Activated naive CD4-positive, alpha-beta T cell treated with anti-CD3 and anti-CD28 coated beads for 36 hours (primary cell): ENCODE measurements at regions not wholly inside any gene's neighbourhood (a gene's known extent, or its start where the extent isn't known, plus 50 kb on each side); places are given as distances from the start of the nearest gene placed in this dataset.

ENCODE experiments used
- CTCF ChIA-PET: fragments of 350-600 bp; sonication (Branson Sonifier 250); formaldehyde crosslinking; loops from one replicate; lab custom pipeline; 2021; ENCODE audit warnings: antibody characterized with exemption; lab: Charles Lee
- DNase-seq: peaks from one replicate; pipeline ENCODE4 v3.0.0-alpha.2; 2020
- H3K27ac Mint-ChIP-seq: one replicate; pipeline ENCODE4 v1.8.0; 2021; ENCODE audit warnings: mild to moderate bottlenecking, mixed read lengths
- H3K27me3 Mint-ChIP-seq: one replicate; pipeline ENCODE4 v1.8.0; 2021; ENCODE audit warnings: low read depth, mixed read lengths
- H3K36me3 Mint-ChIP-seq: one replicate; pipeline ENCODE4 v1.8.0; 2021; ENCODE audit warnings: low read depth, mixed read lengths
- H3K4me1 Mint-ChIP-seq: one replicate; pipeline ENCODE4 v1.8.0; 2021; ENCODE audit warnings: low read depth, mixed read lengths
- H3K4me3 Mint-ChIP-seq: one replicate; pipeline ENCODE4 v1.8.0; 2021; ENCODE audit warnings: mild to moderate bottlenecking, moderate library complexity, mixed read lengths
- H3K9me3 Mint-ChIP-seq: one replicate; pipeline ENCODE4 v1.8.0; 2021; ENCODE audit warnings: mixed read lengths
- intact Hi-C: fragments of 100-400 bp; cut with micrococcal nuclease; formaldehyde crosslinking; loops from one replicate; pipeline ENCODE4 v1.15.1; 2023

- Mint-ChIP-seq H3K4me1 (peaks cover 58% of the 10 kb centered on the region), H3K27ac (no peak overlapping the region), H3K27me3 (no peaks in the 10 kb centered on the region), H3K4me3 (no peak overlapping the region), H3K36me3 (no peaks in the 10 kb centered on the region), H3K9me3 (no peaks in the 10 kb centered on the region)
- intact Hi-C loops: no loop called here
- no peak for DNase-seq
- CTCF ChIA-PET: interaction anchor here (0.6 to 5.1 kb wide), 3 partner anchors 9 to 1009 kb away, joined by 4 to 35 read pairs (median 4); no protein-coding TSS in a partner anchor
Measured at GRCh38 chr13:30151388-30151787, 156.0 kb downstream of the KATNAL1 start.

DNA sequence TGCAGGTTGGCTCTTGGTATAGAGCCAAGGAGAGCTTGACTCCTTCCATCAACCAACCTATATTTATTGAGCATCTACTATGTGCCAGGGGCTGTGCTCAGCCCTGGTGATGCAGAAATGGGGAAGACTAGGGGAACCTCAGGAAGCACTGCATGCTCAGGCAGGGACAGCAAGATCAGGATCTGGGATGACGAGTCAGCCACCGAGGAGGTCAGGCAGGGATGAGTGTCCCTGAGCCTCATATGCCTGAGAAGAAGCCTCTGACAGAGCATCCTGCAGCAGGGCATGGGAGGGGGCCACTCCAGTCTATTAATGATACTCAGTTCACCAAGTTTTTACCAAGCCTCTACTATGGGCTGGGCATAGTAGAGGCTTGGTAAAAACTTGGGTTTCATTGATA lies 158.1 kb downstream of the KATNAL1 start:
- peaks cover 7% of the 10 kb centered on the region for H3K9me3 Mint-ChIP-seq
- no peaks in the 10 kb centered on the region for H3K27me3 Mint-ChIP-seq
- H3K4me3 Mint-ChIP-seq: no peak overlapping the region
- intact Hi-C loops: loop anchor here (5.0 kb wide), 1 partner anchor 313 kb away; no protein-coding TSS in a partner anchor
- CTCF ChIA-PET: interaction anchor here (1.2 to 8.3 kb wide), 3 partner anchors 9 to 17 kb away, joined by 3 to 86 read pairs (median 5); no protein-coding TSS in a partner anchor
- peaks cover 4% of the 10 kb centered on the region for H3K36me3 Mint-ChIP-seq
- H3K27ac Mint-ChIP-seq: no peak overlapping the region
- no peak for DNase-seq
- H3K4me1 Mint-ChIP-seq: peaks cover 71% of the 10 kb centered on the region

GRCh38 chr13:30148786-30149185 lies 158.6 kb downstream of the KATNAL1 start:
- Mint-ChIP-seq H3K9me3 (peaks cover 10% of the 10 kb centered on the region), H3K27me3 (no peaks in the 10 kb centered on the region), H3K27ac (no peak overlapping the region), H3K4me3 (no peak overlapping the region), H3K4me1 (peaks cover 76% of the 10 kb centered on the region), H3K36me3 (peaks cover 4% of the 10 kb centered on the region)
- no peak for DNase-seq
- intact Hi-C loops: loop anchor here (5.0 kb wide), 1 partner anchor 314 kb away; no protein-coding TSS in a partner anchor
- CTCF ChIA-PET: interaction anchor here (1.2 to 8.3 kb wide), 3 partner anchors 9 to 16 kb away, joined by 3 to 86 read pairs (median 5); no protein-coding TSS in a partner anchor

DNA sequence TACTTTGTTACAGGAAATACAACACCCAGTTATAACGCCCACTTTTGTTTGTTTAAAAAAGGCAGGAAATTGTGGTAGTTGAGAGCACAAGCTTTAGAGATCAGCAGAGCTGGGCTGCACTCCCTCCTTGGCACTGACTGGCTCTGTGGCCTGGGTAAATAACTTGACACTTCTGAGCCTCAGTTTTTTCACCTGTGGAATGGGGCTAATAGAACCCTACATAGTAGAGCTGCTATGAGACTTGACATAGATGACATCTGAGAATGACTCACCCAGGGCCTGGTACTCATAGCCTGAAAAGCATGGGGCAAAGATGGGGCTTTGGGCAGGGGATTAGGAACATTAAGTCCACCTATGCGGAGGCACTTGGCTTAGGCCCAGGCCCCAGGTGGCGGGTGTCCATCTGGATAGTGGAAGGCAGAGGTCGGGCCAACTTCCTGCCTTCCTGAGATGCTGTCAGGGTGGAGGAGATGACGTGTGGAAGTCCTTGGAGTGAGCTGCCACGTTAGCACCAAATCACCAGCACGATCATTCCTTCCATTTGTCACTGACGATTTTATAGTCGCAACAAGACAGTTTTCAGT lies 159.1 kb downstream of the KATNAL1 start:
- H3K27me3 Mint-ChIP-seq: no peaks in the 10 kb centered on the region
- DNase-seq: peak; percentile 43
- peak overlapping the region; percentile 46 for H3K27ac Mint-ChIP-seq
- CTCF ChIA-PET: interaction anchor here (1.2 to 8.3 kb wide), 2 partner anchors 11 to 16 kb away, joined by 3 to 86 read pairs; no protein-coding TSS in a partner anchor
- H3K36me3 Mint-ChIP-seq: peaks cover 4% of the 10 kb centered on the region
- peaks cover 10% of the 10 kb centered on the region for H3K9me3 Mint-ChIP-seq
- intact Hi-C loops: loop anchor here (5.0 kb wide), 1 partner anchor 314 kb away; no protein-coding TSS in a partner anchor
- no peak overlapping the region for H3K4me3 Mint-ChIP-seq
- peaks cover 81% of the 10 kb centered on the region for H3K4me1 Mint-ChIP-seq

DNA sequence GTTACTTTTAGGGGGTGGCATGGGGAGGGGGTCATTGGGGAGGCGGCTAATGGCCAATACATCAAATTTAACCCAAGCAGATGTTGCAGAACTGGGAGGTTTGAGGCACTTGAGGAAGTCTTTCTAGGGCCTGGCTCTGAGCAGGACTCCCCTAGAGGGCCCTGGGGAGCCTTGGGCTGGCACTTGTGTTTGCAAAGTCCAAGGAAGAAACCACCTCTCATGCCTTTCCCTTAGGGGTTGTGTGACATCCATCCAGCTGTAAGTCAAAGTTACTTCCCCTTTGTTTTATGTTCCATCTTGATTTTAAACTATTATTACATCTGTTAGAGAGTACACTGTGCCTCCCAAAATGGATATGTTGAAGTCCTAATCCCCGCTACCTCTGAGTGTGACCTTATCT lies 159.9 kb downstream of the KATNAL1 start:
- CTCF ChIA-PET: interaction anchor here (1.1 to 8.3 kb wide), 2 partner anchors 12 to 15 kb away, joined by 3 to 86 read pairs; no protein-coding TSS in a partner anchor
- Mint-ChIP-seq H3K27me3 (no peaks in the 10 kb centered on the region), H3K4me1 (peaks cover 89% of the 10 kb centered on the region), H3K4me3 (no peak overlapping the region), H3K9me3 (peaks cover 10% of the 10 kb centered on the region), H3K27ac (no peak overlapping the region), H3K36me3 (peaks cover 4% of the 10 kb centered on the region)
- no peak for DNase-seq
- intact Hi-C loops: loop anchor here (2.0 to 5.0 kb wide), 3 partner anchors 27 to 593 kb away; no protein-coding TSS in a partner anchor

DNA sequence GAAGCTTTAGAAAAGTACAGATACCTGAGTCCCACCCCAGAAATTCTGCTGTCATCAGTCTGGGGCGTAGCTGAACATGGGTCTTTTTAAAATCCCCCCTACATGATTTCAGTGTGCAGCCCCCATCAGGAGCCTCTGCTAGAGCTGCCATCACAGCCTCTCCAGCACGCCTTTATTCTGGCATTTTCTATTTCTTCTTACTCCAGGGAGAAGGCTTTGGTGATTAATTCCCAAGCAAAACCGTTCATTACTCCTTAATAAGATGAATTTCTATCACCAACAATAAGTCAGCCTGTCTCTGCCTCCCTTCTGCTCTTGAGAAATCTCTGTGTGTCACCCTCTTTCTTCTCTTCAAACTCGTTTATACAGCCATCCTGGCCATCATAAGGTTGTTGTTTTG lies 160.3 kb downstream of the KATNAL1 start:
- intact Hi-C loops: loop anchor here (2.0 to 5.0 kb wide), 3 partner anchors 26 to 594 kb away; no protein-coding TSS in a partner anchor
- H3K27me3 Mint-ChIP-seq: no peaks in the 10 kb centered on the region
- peak overlapping the region; percentile 69 for H3K27ac Mint-ChIP-seq
- H3K36me3 Mint-ChIP-seq: peaks cover 4% of the 10 kb centered on the region
- CTCF ChIA-PET: interaction anchor here (0.6 to 8.3 kb wide), 5 partner anchors 12 to 424 kb away, joined by 3 to 86 read pairs (median 3); no protein-coding TSS in a partner anchor
- no peak overlapping the region for H3K4me3 Mint-ChIP-seq
- peaks cover 10% of the 10 kb centered on the region for H3K9me3 Mint-ChIP-seq
- no peak for DNase-seq
- H3K4me1 Mint-ChIP-seq: peaks cover 93% of the 10 kb centered on the region

GRCh38 chr13:30145709-30146367 lies 161.5 kb downstream of the KATNAL1 start:
- peaks cover 10% of the 10 kb centered on the region for H3K9me3 Mint-ChIP-seq
- H3K4me3 Mint-ChIP-seq: no peak overlapping the region
- no peaks in the 10 kb centered on the region for H3K27me3 Mint-ChIP-seq
- peaks cover 4% of the 10 kb centered on the region for H3K36me3 Mint-ChIP-seq
- peak overlapping the region; percentile 69 for H3K27ac Mint-ChIP-seq
- intact Hi-C loops: loop anchor here (1.0 to 5.0 kb wide), 8 partner anchors 13 to 595 kb away; no protein-coding TSS in a partner anchor
- DNase-seq: peak; percentile 77
- CTCF ChIA-PET: interaction anchor here (0.6 to 8.3 kb wide), 3 partner anchors 13 to 316 kb away, joined by 5 to 86 read pairs (median 8); no protein-coding TSS in a partner anchor
- peaks cover 86% of the 10 kb centered on the region for H3K4me1 Mint-ChIP-seq

DNA sequence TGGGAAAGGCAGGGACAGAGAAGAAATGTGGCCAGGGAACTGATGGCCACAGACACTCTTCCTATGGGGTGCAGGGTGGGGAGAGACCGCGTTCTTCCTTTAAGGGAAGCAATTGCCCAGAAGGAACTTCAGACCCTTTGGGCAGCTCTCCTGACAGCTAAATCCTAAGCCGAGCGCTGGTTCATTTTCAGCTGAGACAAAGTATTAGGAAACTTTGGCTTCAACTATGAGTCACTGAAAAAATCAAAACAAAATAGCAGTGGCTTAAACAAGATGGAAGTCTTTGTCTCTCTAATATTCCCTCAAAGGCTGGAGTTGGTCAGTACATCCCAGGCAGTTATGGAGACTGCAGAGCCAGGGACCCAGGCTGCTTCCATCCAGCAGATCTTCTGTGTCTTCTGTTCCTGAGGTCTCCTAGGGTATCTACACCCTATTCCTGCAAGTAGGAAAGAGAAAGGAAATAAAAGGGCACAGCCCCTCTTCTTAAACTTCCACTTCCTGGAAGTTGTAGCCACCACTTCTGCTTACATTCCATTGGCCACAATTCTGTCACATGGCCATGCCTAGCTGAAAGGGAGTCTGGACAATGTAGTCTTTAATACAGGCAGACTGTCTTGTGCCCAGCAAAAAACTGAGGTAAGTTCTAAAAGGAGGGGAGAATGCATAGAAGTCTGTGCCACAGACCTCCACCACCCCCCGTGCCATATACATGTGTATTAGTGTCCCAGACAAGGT lies 163.5 kb downstream of the KATNAL1 start:
- Mint-ChIP-seq H3K36me3 (peaks cover 4% of the 10 kb centered on the region), H3K27ac (peak overlapping the region; percentile 25), H3K9me3 (peaks cover 10% of the 10 kb centered on the region), H3K4me1 (peaks cover 67% of the 10 kb centered on the region), H3K4me3 (no peak overlapping the region), H3K27me3 (no peaks in the 10 kb centered on the region)
- CTCF ChIA-PET: interaction anchor here (1.7 to 8.3 kb wide), 3 partner anchors 11 to 28 kb away, joined by 8 to 86 read pairs (median 11); no protein-coding TSS in a partner anchor
- intact Hi-C loops: no loop called here
- DNase-seq: peak; percentile 45

DNA sequence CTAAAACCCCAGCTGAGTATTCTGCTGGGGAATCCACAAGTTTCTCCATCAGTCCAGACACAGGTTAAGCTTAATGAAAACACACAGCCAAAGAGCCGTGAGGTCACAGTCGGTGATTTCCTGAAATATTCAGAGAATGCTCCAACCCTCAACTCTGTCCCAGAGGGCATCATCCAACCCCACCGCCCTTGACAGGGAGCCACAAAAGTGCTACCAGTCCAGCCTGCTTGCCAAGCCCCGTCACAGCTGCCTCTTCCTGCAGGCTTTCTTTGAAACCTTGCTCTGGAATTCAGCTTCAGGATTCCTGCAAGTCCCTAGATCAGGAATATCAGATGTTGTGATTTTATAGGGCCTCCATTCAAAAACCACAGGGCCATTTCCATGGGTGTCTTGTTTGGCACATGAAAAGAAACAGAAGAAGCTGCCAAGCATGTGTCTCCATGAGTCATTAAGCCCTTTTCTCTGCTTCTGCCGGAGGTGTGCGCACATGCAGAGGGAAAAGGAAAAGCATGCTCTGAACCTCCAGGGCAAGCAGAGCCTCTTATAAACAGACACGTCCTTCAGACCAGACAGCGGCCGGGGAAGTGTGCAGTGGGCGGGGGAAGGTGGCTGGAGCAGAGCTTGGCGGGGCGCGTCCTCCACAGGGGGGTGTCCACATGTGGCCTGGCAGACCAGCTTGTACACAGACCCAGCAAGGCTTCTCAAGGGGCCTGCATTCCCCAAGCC lies 164.7 kb downstream of the KATNAL1 start:
- H3K4me1 Mint-ChIP-seq: peaks cover 55% of the 10 kb centered on the region
- peak; percentile 63 for DNase-seq
- peaks cover 10% of the 10 kb centered on the region for H3K9me3 Mint-ChIP-seq
- H3K27me3 Mint-ChIP-seq: no peaks in the 10 kb centered on the region
- CTCF ChIA-PET: interaction anchor here (0.9 to 8.3 kb wide), 7 partner anchors 9 to 371 kb away, joined by 3 to 86 read pairs (median 5); no protein-coding TSS in a partner anchor
- H3K36me3 Mint-ChIP-seq: peaks cover 4% of the 10 kb centered on the region
- H3K27ac Mint-ChIP-seq: peak overlapping the region; percentile 37
- intact Hi-C loops: no loop called here
- H3K4me3 Mint-ChIP-seq: no peak overlapping the region

GRCh38 chr13:30141775-30142485 lies 165.4 kb downstream of the KATNAL1 start:
- peaks cover 10% of the 10 kb centered on the region for H3K9me3 Mint-ChIP-seq
- no peak overlapping the region for H3K4me3 Mint-ChIP-seq
- CTCF ChIA-PET: interaction anchor here (0.6 to 8.3 kb wide), 8 partner anchors 10 to 370 kb away, joined by 3 to 86 read pairs (median 5); no protein-coding TSS in a partner anchor
- H3K27ac Mint-ChIP-seq: peak overlapping the region; percentile 37
- H3K27me3 Mint-ChIP-seq: no peaks in the 10 kb centered on the region
- H3K4me1 Mint-ChIP-seq: peaks cover 48% of the 10 kb centered on the region
- H3K36me3 Mint-ChIP-seq: peaks cover 4% of the 10 kb centered on the region
- intact Hi-C loops: no loop called here
- DNase-seq: no peak
